AG10803 (cell line): ENCODE measurements at regions not wholly inside any gene's neighbourhood (a gene's known extent, or its start where the extent isn't known, plus 50 kb on each side); places are given as distances from the start of the nearest gene placed in this dataset.

Source experiments
- DNase-seq: peaks from one replicate; pipeline ENCODE4 v3.0.0; 2010; ENCODE audit warnings: low read depth
- H3K4me3 ChIP-seq: 2 replicates; pipeline ENCODE4 v1.5.1; 2011; ENCODE audit warnings: mild to moderate bottlenecking, low read length, control low read depth
- TF ChIP-seq, protein P1 (sequence below): conservative IDR thresholded peaks from 2 replicates; pipeline ENCODE4 v1.5.1; 2011; ENCODE audit warnings: mild to moderate bottlenecking, low read length, control low read depth, inconsistent platforms

DNA sequence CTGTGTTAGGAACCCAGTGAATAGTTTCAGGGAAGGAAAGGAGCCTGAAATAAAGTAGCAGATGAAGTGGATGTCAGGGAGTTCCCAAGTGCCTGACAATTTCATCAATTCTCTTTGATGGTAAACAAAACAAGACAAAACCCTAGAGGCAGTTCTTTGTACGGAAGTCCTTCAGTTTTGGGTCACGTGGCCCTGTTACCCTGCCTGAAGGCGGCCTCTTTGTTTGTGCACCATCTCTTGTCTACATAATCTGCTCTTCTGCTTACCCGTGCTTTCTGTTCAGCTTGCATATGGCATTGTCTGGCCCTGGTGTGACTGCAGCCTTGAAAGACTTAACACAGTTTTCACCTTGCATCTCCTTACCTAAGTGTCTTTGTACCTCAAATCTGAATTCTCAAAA lies 166.7 kb upstream of the DUSP10 start:
- no peak for DNase-seq
- no peak overlapping the region for H3K4me3 ChIP-seq
- TF ChIP-seq, protein P1, sequence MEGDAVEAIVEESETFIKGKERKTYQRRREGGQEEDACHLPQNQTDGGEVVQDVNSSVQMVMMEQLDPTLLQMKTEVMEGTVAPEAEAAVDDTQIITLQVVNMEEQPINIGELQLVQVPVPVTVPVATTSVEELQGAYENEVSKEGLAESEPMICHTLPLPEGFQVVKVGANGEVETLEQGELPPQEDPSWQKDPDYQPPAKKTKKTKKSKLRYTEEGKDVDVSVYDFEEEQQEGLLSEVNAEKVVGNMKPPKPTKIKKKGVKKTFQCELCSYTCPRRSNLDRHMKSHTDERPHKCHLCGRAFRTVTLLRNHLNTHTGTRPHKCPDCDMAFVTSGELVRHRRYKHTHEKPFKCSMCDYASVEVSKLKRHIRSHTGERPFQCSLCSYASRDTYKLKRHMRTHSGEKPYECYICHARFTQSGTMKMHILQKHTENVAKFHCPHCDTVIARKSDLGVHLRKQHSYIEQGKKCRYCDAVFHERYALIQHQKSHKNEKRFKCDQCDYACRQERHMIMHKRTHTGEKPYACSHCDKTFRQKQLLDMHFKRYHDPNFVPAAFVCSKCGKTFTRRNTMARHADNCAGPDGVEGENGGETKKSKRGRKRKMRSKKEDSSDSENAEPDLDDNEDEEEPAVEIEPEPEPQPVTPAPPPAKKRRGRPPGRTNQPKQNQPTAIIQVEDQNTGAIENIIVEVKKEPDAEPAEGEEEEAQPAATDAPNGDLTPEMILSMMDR = no peak

DNA sequence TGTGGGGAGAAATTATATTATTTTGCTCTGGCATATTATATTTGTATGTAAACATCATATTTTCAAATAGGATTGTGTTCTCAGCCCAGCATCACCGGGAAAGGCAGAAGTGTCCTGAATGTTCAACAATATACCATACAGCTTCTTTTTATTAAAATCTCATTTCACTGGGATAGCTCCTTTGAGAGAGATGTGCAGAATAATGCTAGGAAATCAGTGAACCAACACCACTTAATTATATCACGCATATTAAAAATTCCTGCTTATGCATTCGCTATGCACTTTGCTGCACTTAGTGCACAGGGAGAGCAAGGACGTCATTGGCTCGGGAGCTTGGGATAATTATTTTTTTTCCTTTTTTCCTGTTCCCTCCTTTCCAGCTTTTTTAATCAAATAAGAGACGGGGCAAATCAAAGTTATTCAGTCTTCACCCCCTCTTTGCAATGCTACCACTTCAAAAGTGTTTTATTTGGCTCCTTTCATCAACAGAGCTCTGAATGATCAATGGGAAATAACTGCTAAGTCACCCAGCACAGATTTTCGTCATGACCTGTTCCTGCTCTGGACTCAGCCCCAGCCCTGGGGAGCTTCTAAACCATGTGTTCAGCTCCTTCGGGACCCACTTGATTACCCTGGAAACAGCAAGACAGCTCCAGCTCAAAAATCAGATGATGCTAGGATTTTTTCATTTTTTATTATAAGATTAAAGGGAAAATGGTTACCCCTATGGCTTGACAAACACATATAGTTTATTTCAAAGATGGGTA lies 165.5 kb upstream of the DUSP10 start:
- TF ChIP-seq, protein P1 = no peak
- DNase-seq = no peak
- no peak overlapping the region for H3K4me3 ChIP-seq

DNA sequence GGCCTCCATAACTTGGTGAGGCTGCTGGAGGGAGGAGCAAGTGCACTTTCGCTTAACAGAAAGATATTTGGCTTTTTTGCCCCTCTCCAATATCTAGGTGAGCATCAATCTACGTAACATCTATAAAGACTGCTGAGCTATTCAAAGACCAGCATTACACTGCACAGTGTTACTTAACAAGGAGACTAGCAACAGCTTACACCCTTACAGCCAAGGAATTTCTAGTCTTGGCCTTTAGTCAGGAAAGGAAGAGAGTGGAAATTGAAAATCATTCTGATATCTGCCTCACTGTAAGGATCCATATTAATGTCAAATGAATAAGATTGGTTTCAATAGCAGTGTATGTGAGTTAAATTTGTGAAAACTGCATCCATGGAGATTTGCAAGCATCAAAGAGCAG lies 163.9 kb upstream of the DUSP10 start:
- DNase-seq = no peak
- no peak overlapping the region for H3K4me3 ChIP-seq
- TF ChIP-seq, protein P1 = no peak

DNA sequence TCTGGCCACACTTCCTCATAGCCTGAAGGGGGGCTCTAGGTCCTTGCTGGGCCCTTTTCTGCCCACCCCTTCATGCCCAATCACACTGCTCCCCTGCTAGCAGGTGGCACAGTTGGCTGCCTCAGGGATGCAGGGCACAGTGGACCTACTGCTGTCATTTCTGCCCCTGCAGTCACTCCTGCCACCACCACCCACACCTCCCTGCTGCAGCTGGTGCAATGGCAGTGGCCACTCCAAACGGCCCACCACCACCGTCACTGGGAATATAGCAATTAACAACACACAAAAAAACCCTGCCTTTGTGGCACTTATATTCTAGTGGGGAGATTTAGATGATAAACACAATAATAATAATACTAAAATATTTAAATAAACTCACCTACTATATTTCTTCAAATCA lies 162.4 kb upstream of the DUSP10 start:
- TF ChIP-seq, protein P1 = no peak
- no peak overlapping the region for H3K4me3 ChIP-seq
- no peak for DNase-seq

DNA sequence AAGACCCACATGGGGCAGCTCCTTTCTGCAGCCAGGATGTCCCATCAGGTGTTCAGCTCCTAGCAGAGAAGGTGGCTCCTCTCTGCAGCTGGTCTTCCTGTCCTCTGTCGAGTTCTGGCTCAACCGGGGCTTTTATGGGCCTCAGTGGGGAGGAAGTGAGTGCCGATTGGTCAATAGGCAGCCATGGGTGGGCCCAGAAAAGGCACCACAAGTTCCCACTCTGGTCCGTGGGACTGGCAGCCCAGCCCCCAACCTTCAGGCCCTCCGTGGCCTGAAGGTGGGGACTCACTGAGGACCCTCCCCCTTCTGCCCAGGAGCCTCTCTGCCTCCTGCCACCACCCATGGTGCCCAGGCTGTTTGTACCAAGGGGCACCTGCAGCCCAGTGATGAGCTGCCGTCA lies 161.7 kb upstream of the DUSP10 start:
- TF ChIP-seq, protein P1 = no peak
- DNase-seq = no peak
- H3K4me3 ChIP-seq = no peak overlapping the region

DNA sequence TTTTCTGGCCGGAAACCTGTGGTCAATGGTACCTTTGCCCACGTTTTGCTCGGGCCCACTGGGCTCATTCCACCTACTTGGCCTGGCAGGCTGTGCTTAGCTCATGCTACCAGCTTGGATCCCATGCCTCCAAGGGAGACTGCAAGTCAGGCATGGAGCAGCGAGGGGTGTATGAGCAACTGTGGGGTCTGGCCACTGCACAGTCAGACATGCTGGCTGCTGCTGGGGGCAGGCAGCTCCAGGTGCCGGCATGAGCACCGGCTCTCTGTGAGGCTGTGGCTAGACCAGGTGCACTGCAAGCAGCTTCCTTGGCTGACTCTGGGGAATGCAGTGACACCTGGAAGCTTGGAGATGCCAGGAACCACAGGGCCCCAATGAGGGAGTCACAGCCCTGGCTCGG lies 161.1 kb upstream of the DUSP10 start:
- TF ChIP-seq, protein P1 = no peak
- no peak overlapping the region for H3K4me3 ChIP-seq

DNA sequence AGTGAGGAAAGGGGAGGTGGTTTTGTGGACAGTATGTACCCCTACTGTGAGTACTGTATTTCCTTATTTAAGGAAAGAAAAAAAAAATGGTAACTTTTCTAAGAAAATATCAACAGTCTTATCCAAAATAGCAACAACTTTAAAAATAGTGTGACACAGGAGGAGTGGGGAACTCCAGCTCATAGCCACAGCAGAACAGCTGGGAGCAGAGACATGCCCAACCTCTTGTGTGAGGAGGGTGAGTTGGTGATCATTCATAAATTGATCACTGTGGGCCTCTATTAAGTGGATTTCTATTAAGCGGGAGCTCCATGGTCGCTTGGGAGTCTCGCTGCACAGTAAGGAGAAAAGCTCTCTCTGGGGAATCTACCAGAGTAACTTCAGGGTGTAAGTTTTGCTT lies 158.8 kb upstream of the DUSP10 start:
- no peak for DNase-seq
- no peak overlapping the region for H3K4me3 ChIP-seq
- TF ChIP-seq, protein P1 = no peak

More for the DNA sequence above, 161.1 kb upstream of the DUSP10 start:
- no peak for DNase-seq
